GM12892 (cell line): ENCODE measurements at regions not wholly inside any gene's neighbourhood (a gene's known extent, or its start where the extent isn't known, plus 50 kb on each side); places are given as distances from the start of the nearest gene placed in this dataset.

Experiments used
- POLR2A ChIP-seq: IDR thresholded peaks from 2 replicates; pipeline ENCODE4 v1.6.1; 2011; ENCODE audit warnings: low read depth, low read length, control low read depth
- POLR2AphosphoS5 ChIP-seq: IDR thresholded peaks from 2 replicates; pipeline ENCODE4 v1.6.1; 2011; ENCODE audit warnings: low read depth, low read length, control low read depth
- TAF1 ChIP-seq: IDR thresholded peaks from 2 replicates; pipeline ENCODE4 v1.6.1; 2011; ENCODE audit warnings: low read depth, mild to moderate bottlenecking, control low read depth, low read length, borderline replicate concordance

DNA sequence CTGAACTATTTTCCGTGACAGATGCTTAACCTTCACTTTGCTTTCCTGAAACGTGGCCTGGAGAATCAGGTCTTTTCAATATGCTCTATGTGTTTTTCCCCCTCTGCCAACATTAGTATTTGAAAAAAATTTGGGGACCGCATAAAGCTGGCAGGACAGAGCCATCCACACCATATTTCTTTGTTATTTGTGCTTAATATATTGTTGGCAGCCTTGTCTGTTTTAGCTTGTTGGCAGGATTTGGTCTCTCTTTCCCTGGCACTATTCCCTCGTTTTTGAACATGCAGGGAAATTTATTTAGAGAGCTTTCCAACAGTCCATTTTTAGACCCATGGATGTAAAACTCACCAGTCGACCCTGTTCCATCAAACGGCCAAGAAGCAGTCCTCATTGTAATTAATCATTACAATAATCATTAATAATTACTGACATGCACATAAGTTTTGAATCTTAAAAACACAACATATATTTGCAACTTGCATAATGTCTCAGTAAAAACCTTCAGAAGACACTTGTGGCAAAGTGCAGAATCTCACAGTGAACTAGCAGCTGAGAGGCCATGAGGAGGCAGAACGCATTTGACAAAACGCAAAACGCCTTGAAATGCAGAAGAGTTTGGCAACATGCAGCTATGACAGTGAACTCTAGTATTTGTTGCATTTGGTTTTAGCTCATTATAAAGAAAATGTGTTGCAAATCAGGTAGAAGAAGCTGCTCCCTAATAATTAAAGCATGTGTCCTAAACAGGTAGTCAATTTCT lies 514.2 kb downstream of the C6orf118 start:
- TF ChIP-seq POLR2AphosphoS5 (no peak), TAF1 (no peak), POLR2A (no peak)
